NB4 (cell line): ENCODE measurements at regions not wholly inside any gene's neighbourhood (a gene's known extent, or its start where the extent isn't known, plus 50 kb on each side); places are given as distances from the start of the nearest gene placed in this dataset.

Experiments used
- MYC ChIP-seq: IDR thresholded peaks from 2 replicates; pipeline ENCODE4 v1.6.1; 2011; ENCODE audit warnings: low read depth, low read length
- POLR2A ChIP-seq: IDR thresholded peaks from 2 replicates; pipeline ENCODE4 v1.6.1; 2011; ENCODE audit warnings: mild to moderate bottlenecking; ENCODE audit not compliant: insufficient read length; ENCODE audit errors: extremely low read depth
- TF ChIP-seq, protein P1 (sequence below): IDR thresholded peaks from one replicate; pipeline ENCODE4 v1.5.1; 2012; ENCODE audit warnings: low read depth, low read length

DNA sequence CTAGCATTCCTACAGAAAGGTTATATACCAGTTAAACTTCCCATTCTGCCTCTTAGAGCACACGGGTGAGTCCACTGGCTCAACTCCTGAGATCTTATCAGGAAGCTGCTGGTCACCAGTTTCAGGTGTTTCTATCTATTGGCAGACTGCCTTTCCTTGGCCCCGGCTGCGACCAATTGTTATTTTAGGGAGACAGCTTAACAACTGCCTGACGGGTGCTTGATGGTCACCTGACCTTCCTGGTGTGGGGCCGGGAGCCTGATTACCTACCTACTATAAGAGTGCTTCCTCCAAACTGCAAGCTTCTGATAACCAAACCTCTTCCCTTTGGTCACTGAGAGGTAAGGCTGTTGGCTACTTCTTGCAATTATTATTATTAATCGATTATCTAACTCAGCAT lies 122.1 kb upstream of the XIRP2 start:
- TF ChIP-seq POLR2A (no peak), MYC (no peak)
- TF ChIP-seq, protein P1, sequence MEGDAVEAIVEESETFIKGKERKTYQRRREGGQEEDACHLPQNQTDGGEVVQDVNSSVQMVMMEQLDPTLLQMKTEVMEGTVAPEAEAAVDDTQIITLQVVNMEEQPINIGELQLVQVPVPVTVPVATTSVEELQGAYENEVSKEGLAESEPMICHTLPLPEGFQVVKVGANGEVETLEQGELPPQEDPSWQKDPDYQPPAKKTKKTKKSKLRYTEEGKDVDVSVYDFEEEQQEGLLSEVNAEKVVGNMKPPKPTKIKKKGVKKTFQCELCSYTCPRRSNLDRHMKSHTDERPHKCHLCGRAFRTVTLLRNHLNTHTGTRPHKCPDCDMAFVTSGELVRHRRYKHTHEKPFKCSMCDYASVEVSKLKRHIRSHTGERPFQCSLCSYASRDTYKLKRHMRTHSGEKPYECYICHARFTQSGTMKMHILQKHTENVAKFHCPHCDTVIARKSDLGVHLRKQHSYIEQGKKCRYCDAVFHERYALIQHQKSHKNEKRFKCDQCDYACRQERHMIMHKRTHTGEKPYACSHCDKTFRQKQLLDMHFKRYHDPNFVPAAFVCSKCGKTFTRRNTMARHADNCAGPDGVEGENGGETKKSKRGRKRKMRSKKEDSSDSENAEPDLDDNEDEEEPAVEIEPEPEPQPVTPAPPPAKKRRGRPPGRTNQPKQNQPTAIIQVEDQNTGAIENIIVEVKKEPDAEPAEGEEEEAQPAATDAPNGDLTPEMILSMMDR, result no peak
